Thyroid gland (tissue), 4 donors: ENCODE measurements at regions not wholly inside any gene's neighbourhood (a gene's known extent, or its start where the extent isn't known, plus 50 kb on each side); places are given as distances from the start of the nearest gene placed in this dataset.

Source experiments
- CTCF ChIP-seq, 6 experiments: fragments of 200-600 bp in 3 of 6; fragments of 450-650 bp in 3 of 6; sonication (generic) in 3 of 6; IDR thresholded peaks; one replicate each; pipeline ENCODE4 v1.5.1; 2016 to 2019; ENCODE audit warnings: antibody characterized with exemption in 6 of 6, mild to moderate bottlenecking in 2 of 6, inconsistent platforms in 1 of 6, moderate library complexity in 1 of 6
- POLR2A ChIP-seq, 2 donors: fragments of 450-650 bp; IDR thresholded peaks; one replicate each; pipeline ENCODE4 v1.6.1; 2017; ENCODE audit warnings: antibody characterized with exemption in 2 of 2, mild to moderate bottlenecking in 2 of 2, moderate library complexity in 1 of 2

- TF ChIP-seq CTCF (IDR thresholded peaks at IDR 0.05) (no peak), POLR2A (IDR thresholded peaks at IDR 0.05) (no peak)
Observed at GRCh38 chr6:146912730-146913685, 291.2 kb upstream of the STXBP5 start.
